Adrenal gland (tissue), 5 donors: ENCODE measurements at regions not wholly inside any gene's neighbourhood (a gene's known extent, or its start where the extent isn't known, plus 50 kb on each side); places are given as distances from the start of the nearest gene placed in this dataset.

ENCODE experiments used
- CTCF ChIP-seq, 6 experiments: fragments of 450-650 bp in 4 of 6; fragments of 200-600 bp in 2 of 6; sonication (generic) in 1 of 6; IDR thresholded peaks; 1 replicate in 5 of 6; 2 replicates in 1 of 6; pipeline versions ENCODE4 v1.5.1 to v1.8.0; 2016 to 2021; ENCODE audit warnings: antibody characterized with exemption in 6 of 6, mild to moderate bottlenecking in 2 of 6, moderate library complexity in 1 of 6
- POLR2A ChIP-seq, 2 donors: fragments of 450-650 bp; IDR thresholded peaks; one replicate each; pipeline ENCODE4 v1.6.1; 2017; ENCODE audit warnings: antibody characterized with exemption in 2 of 2, mild to moderate bottlenecking in 2 of 2, moderate library complexity in 1 of 2
- donor health status: DM: no; HTN: no; CAD: no.

GRCh38 chr2:60335533-60336237 lies 217.8 kb downstream of the BCL11A start:
- TF ChIP-seq CTCF (IDR thresholded peaks at IDR 0.05), result no peak
- TF ChIP-seq POLR2A (IDR thresholded peaks at IDR 0.05), result no peak
